ENCODE measurements at regions not wholly inside any gene's neighbourhood (a gene's known extent, or its start where the extent isn't known, plus 50 kb on each side); places are given as distances from the start of the nearest gene placed in this dataset.

DNA sequence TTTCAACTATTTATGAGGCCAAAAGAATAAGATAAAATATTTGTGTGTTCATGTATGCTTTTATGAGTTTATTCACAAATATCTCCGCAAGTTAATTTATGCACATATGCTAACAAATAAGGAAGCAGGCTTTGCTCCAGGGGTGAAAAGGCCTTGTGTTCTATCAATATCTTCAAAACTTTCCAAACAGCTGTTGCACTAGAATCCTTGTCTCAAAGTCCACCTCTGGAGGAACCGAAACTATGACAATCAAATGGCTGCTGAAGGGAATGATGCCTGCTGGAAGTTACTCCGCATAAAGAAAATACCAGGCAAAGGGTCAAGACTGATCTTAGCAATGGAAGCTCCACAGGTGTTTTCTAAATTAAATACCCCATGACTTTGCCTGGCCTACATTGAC, 145.0 kb upstream of the GHITM start:
- no peak for TF ChIP-seq EZH2 (IDR thresholded peaks at IDR 0.05; ENCODE audit: low read depth)
- TF ChIP-seq, protein P1, sequence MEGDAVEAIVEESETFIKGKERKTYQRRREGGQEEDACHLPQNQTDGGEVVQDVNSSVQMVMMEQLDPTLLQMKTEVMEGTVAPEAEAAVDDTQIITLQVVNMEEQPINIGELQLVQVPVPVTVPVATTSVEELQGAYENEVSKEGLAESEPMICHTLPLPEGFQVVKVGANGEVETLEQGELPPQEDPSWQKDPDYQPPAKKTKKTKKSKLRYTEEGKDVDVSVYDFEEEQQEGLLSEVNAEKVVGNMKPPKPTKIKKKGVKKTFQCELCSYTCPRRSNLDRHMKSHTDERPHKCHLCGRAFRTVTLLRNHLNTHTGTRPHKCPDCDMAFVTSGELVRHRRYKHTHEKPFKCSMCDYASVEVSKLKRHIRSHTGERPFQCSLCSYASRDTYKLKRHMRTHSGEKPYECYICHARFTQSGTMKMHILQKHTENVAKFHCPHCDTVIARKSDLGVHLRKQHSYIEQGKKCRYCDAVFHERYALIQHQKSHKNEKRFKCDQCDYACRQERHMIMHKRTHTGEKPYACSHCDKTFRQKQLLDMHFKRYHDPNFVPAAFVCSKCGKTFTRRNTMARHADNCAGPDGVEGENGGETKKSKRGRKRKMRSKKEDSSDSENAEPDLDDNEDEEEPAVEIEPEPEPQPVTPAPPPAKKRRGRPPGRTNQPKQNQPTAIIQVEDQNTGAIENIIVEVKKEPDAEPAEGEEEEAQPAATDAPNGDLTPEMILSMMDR (conservative IDR thresholded peaks at IDR 0.05), result no peak
